Gastrocnemius medialis (tissue), 4 donors: ENCODE measurements at regions not wholly inside any gene's neighbourhood (a gene's known extent, or its start where the extent isn't known, plus 50 kb on each side); places are given as distances from the start of the nearest gene placed in this dataset.
A peak's percentile ranks its signal among the peaks of the same experiment; 100 is the strongest.

Experiments used
- ATAC-seq, 2 donors: fragments of 150-250 bp; one replicate each; pipeline ENCODE4 v1.9.1; 2016
- DNase-seq, 2 donors: peaks; one replicate each; pipeline ENCODE4 v3.0.0-alpha.2; 2019
- H3K27ac ChIP-seq, 4 donors: fragments of 200-600 bp; sonication (generic); 1 replicate in 1 of 4; 2 replicates in 3 of 4; pipeline ENCODE4 v1.5.1; 2016 to 2018; ENCODE audit warnings: mild to moderate bottlenecking in 2 of 4, moderate library complexity in 1 of 4
- H3K27me3 ChIP-seq, 3 donors: fragments of 200-600 bp; sonication (generic) in 2 of 3; 1 replicate in 1 of 3; 2 replicates in 2 of 3; pipeline versions ENCODE4 v1.5.1 to v1.6.0; 2016 to 2019; ENCODE audit warnings: mild to moderate bottlenecking in 1 of 3, moderate library complexity in 1 of 3
- H3K36me3 ChIP-seq, 2 donors: fragments of 200-600 bp; sonication (generic) in 1 of 2; one replicate each; pipeline ENCODE4 v1.5.1; 2017 to 2018
- H3K4me1 ChIP-seq, 2 donors: fragments of 200-600 bp; sonication (generic) in 1 of 2; one replicate each; pipeline ENCODE4 v1.5.1; 2016 to 2017; ENCODE audit warnings: mild to moderate bottlenecking in 2 of 2
- H3K4me3 ChIP-seq, 4 donors: fragments of 200-600 bp; sonication (generic) in 3 of 4; 1 replicate in 1 of 4; 2 replicates in 3 of 4; pipeline ENCODE4 v1.5.1; 2016 to 2019; ENCODE audit warnings: mild to moderate bottlenecking in 2 of 4
- H3K9me3 ChIP-seq, 3 donors: fragments of 200-600 bp; sonication (generic) in 2 of 3; 1 replicate in 1 of 3; 2 replicates in 2 of 3; pipeline ENCODE4 v1.5.1; 2016 to 2019
- CTCF ChIP-seq, 5 experiments: fragments of 450-650 bp in 3 of 5; fragments of 200-600 bp in 2 of 5; sonication (generic) in 2 of 5; IDR thresholded peaks in 4 of 5; conservative IDR thresholded peaks in 1 of 5; 1 replicate in 4 of 5; 2 replicates in 1 of 5; pipeline ENCODE4 v1.5.1; 2016 to 2019; ENCODE audit warnings: antibody characterized with exemption in 5 of 5, mild to moderate bottlenecking in 3 of 5, moderate library complexity in 3 of 5
- POLR2A ChIP-seq, 2 donors: fragments of 450-650 bp; IDR thresholded peaks; one replicate each; pipeline ENCODE4 v1.6.1; 2017; ENCODE audit warnings: antibody characterized with exemption in 2 of 2, mild to moderate bottlenecking in 2 of 2, moderate library complexity in 2 of 2
- in situ Hi-C, 4 donors: fragments of 200-750 bp; cut with MboI; loops; one replicate each; pipeline versions ENCODE4 v1.15.0 to v1.8.0; 2017; ENCODE audit warnings: low sequenced_read_pairs in 4 of 4
- intact Hi-C: fragments of 100-400 bp; cut with DNase I; formaldehyde crosslinking; loops from one replicate; pipeline ENCODE4 v1.15.1; 2023; ENCODE audit warnings: low total_unique reads

- Histone ChIP-seq H3K27me3 (no peaks in the 10 kb centered on the region), H3K4me3 (no peak overlapping the region), H3K27ac (peak overlapping the region in 1 of 4 donors; percentile 14), H3K4me1 (no peaks in the 10 kb centered on the region), H3K36me3 (no peaks in the 10 kb centered on the region), H3K9me3 (no peaks in the 10 kb centered on the region)
- DNase-seq = no peak
- in situ Hi-C loops (no loop called here), intact Hi-C loops (no loop called here)
- no peak for TF ChIP-seq CTCF (IDR thresholded peaks at IDR 0.05 in 4 of 5, conservative IDR thresholded peaks at IDR 0.05 in 1 of 5)
- TF ChIP-seq POLR2A (IDR thresholded peaks at IDR 0.05) = no peak
- peak; percentile 63 to 65 for ATAC-seq
Observed at GRCh38 chr5:102617191-102618187, 118.7 kb upstream of the SLCO6A1 start.

- Histone ChIP-seq H3K27ac (no peak overlapping the region), H3K27me3 (no peaks in the 10 kb centered on the region), H3K4me3 (no peak overlapping the region), H3K9me3 (no peaks in the 10 kb centered on the region), H3K36me3 (no peaks in the 10 kb centered on the region), H3K4me1 (no peaks in the 10 kb centered on the region)
- DNase-seq = no peak
- intact Hi-C loops = no loop called here
- in situ Hi-C loops = no loop called here
- ATAC-seq = no peak
- TF ChIP-seq POLR2A (IDR thresholded peaks at IDR 0.05) (no peak), CTCF (IDR thresholded peaks at IDR 0.05 in 4 of 5, conservative IDR thresholded peaks at IDR 0.05 in 1 of 5) (no peak)
Observed at GRCh38 chr5:102622262-102622661, 123.5 kb upstream of the SLCO6A1 start.

GRCh38 chr5:102623329-102624065, 124.7 kb upstream of the SLCO6A1 start:
- Histone ChIP-seq H3K27me3 (no peaks in the 10 kb centered on the region), H3K9me3 (no peaks in the 10 kb centered on the region), H3K4me3 (no peak overlapping the region), H3K36me3 (no peaks in the 10 kb centered on the region), H3K4me1 (no peaks in the 10 kb centered on the region), H3K27ac (no peak overlapping the region)
- DNase-seq (no peak), ATAC-seq (no peak)
- in situ Hi-C loops = no loop called here
- no peak for TF ChIP-seq CTCF (IDR thresholded peaks at IDR 0.05 in 4 of 5, conservative IDR thresholded peaks at IDR 0.05 in 1 of 5)
- TF ChIP-seq POLR2A (IDR thresholded peaks at IDR 0.05) = no peak
- intact Hi-C loops = no loop called here

GRCh38 chr5:102624405-102624804, 125.6 kb upstream of the SLCO6A1 start:
- in situ Hi-C loops = no loop called here
- Histone ChIP-seq H3K9me3 (no peaks in the 10 kb centered on the region), H3K27ac (no peak overlapping the region), H3K36me3 (no peaks in the 10 kb centered on the region), H3K27me3 (no peaks in the 10 kb centered on the region), H3K4me3 (no peak overlapping the region), H3K4me1 (no peaks in the 10 kb centered on the region)
- no peak for ATAC-seq
- intact Hi-C loops = no loop called here
- no peak for DNase-seq
- TF ChIP-seq POLR2A (IDR thresholded peaks at IDR 0.05) = no peak
- no peak for TF ChIP-seq CTCF (IDR thresholded peaks at IDR 0.05 in 4 of 5, conservative IDR thresholded peaks at IDR 0.05 in 1 of 5)
